ENCODE measurements at regions not wholly inside any gene's neighbourhood (a gene's known extent, or its start where the extent isn't known, plus 50 kb on each side); places are given as distances from the start of the nearest gene placed in this dataset.

GRCh38 chr21:15414057-15414456 lies 315.7 kb upstream of the USP25 start:
- Histone ChIP-seq H3K4me3 (no peak overlapping the region), H3K36me3 (no peaks in the 10 kb centered on the region), H3K27me3 (no peaks in the 10 kb centered on the region), H3K79me2 (ENCODE audit: low read depth) (no peaks in the 10 kb centered on the region), H3K4me1 (peaks cover 12% of the 10 kb centered on the region), H3F3A (ENCODE audit: low read depth) (no peaks in the 10 kb centered on the region), H3K9me3 (ENCODE audit: low read depth) (no peaks in the 10 kb centered on the region), H3K27ac (no peak overlapping the region), H3K4me2 (no peak overlapping the region), H4K20me1 (ENCODE audit: low read depth) (no peaks in the 10 kb centered on the region), H2AFZ (replicated peaks) (no peak overlapping the region), H3K9ac (no peak overlapping the region)
- Mint-ChIP-seq H3K9me3 (no peaks in the 10 kb centered on the region), H3K4me1 (peaks cover 12% of the 10 kb centered on the region), H3K4me3 (no peak overlapping the region), H3K27me3 (ENCODE audit: insufficient read depth, low read depth) (no peaks in the 10 kb centered on the region), H3K27ac (no peak overlapping the region), H3K36me3 (no peaks in the 10 kb centered on the region)
- TF ChIP-seq CTCF (IDR thresholded peaks at IDR 0.05) (no peak), EZH2phosphoT487 (IDR thresholded peaks at IDR 0.05) (no peak), EZH2 (IDR thresholded peaks at IDR 0.05) (no peak)
- no peak for DNase-seq (ENCODE audit: low spot score)

- DNase-seq (ENCODE audit: low spot score): no peak
- peaks cover 17% of the 10 kb centered on the region for H3K4me1 ChIP-seq
- H3K27ac ChIP-seq: no peak overlapping the region
- no peak overlapping the region for H3K4me2 ChIP-seq
- H3K9me3 Mint-ChIP-seq: no peaks in the 10 kb centered on the region
- peak overlapping the region; percentile 40 for H2AFZ ChIP-seq (replicated peaks)
- no peak overlapping the region for H3K9ac ChIP-seq
- TF ChIP-seq EZH2phosphoT487 (IDR thresholded peaks at IDR 0.05) (no peak), EZH2 (IDR thresholded peaks at IDR 0.05) (no peak), CTCF (IDR thresholded peaks at IDR 0.05) (no peak)
- no peaks in the 10 kb centered on the region for H3K9me3 ChIP-seq (ENCODE audit: low read depth)
- H3F3A ChIP-seq (ENCODE audit: low read depth): no peaks in the 10 kb centered on the region
- H3K4me3 Mint-ChIP-seq: no peak overlapping the region
- H3K27me3 Mint-ChIP-seq (ENCODE audit: insufficient read depth, low read depth): no peaks in the 10 kb centered on the region
- H3K79me2 ChIP-seq (ENCODE audit: low read depth): no peaks in the 10 kb centered on the region
- no peaks in the 10 kb centered on the region for H3K36me3 ChIP-seq
- peak overlapping the region; percentile 82 for H3K27ac Mint-ChIP-seq
- H4K20me1 ChIP-seq (ENCODE audit: low read depth): no peaks in the 10 kb centered on the region
- no peaks in the 10 kb centered on the region for H3K36me3 Mint-ChIP-seq
- H3K4me1 Mint-ChIP-seq: peaks cover 17% of the 10 kb centered on the region
- no peak overlapping the region for H3K4me3 ChIP-seq
- H3K27me3 ChIP-seq: no peaks in the 10 kb centered on the region
Observed at GRCh38 chr21:15415541-15416261, 314.1 kb upstream of the USP25 start.

- peaks cover 53% of the 10 kb centered on the region for H3K4me1 Mint-ChIP-seq
- Histone ChIP-seq H3K4me2 (no peak overlapping the region), H3K9me3 (ENCODE audit: low read depth) (no peaks in the 10 kb centered on the region), H3K4me1 (peaks cover 57% of the 10 kb centered on the region), H2AFZ (replicated peaks) (no peak overlapping the region), H3K9ac (no peak overlapping the region), H4K20me1 (ENCODE audit: low read depth) (no peaks in the 10 kb centered on the region), H3F3A (ENCODE audit: low read depth) (peaks cover 50% of the 10 kb centered on the region), H3K27me3 (no peaks in the 10 kb centered on the region), H3K79me2 (ENCODE audit: low read depth) (no peaks in the 10 kb centered on the region), H3K36me3 (no peaks in the 10 kb centered on the region), H3K27ac (no peak overlapping the region), H3K4me3 (no peak overlapping the region)
- peaks cover 5% of the 10 kb centered on the region for H3K27me3 Mint-ChIP-seq (ENCODE audit: insufficient read depth, low read depth)
- no peak overlapping the region for H3K4me3 Mint-ChIP-seq
- peak overlapping the region; percentile 46 for H3K27ac Mint-ChIP-seq
- no peak for TF ChIP-seq EZH2 (IDR thresholded peaks at IDR 0.05)
- TF ChIP-seq CTCF (IDR thresholded peaks at IDR 0.05): no peak
- TF ChIP-seq EZH2phosphoT487 (IDR thresholded peaks at IDR 0.05): no peak
- H3K9me3 Mint-ChIP-seq: peaks cover 16% of the 10 kb centered on the region
- peaks cover 3% of the 10 kb centered on the region for H3K36me3 Mint-ChIP-seq
- DNase-seq (ENCODE audit: low spot score): no peak
Observed at GRCh38 chr21:15421441-15421881, 308.3 kb upstream of the USP25 start.

Measured in neural progenitor cell (in vitro differentiated cells).